Activated CD4-positive, alpha-beta T cell treated with anti-CD3 and anti-CD28 coated beads, Interleukin-2, amount 50 U/mL, for 1 hour (primary cell): ENCODE measurements at regions not wholly inside any gene's neighbourhood (a gene's known extent, or its start where the extent isn't known, plus 50 kb on each side); places are given as distances from the start of the nearest gene placed in this dataset.

Experiments used
- DNase-seq: peaks from one replicate; pipeline ENCODE4 v3.0.0-alpha.2; 2020

- no peak for DNase-seq
These were observed 879.9 kb downstream of the TUSC7 start for GRCh38 chr3:117589454-117589853.

- no peak for DNase-seq
These were observed 886.0 kb downstream of the TUSC7 start for GRCh38 chr3:117595615-117596014.

GRCh38 chr3:117596503-117596902, 886.9 kb downstream of the TUSC7 start:
- DNase-seq = no peak

GRCh38 chr3:117597865-117598264, 888.3 kb downstream of the TUSC7 start:
- DNase-seq = no peak

GRCh38 chr3:117600112-117600511, 890.5 kb downstream of the TUSC7 start:
- no peak for DNase-seq

GRCh38 chr3:117600666-117601065, 891.1 kb downstream of the TUSC7 start:
- no peak for DNase-seq

GRCh38 chr3:117602058-117602644, 892.6 kb downstream of the TUSC7 start:
- DNase-seq = no peak

- DNase-seq = no peak
These were observed 893.5 kb downstream of the TUSC7 start for GRCh38 chr3:117603097-117603496.

- DNase-seq = no peak
These were observed 897.3 kb downstream of the TUSC7 start for GRCh38 chr3:117606866-117607265.

GRCh38 chr3:117609330-117609729, 899.8 kb downstream of the TUSC7 start:
- no peak for DNase-seq

- no peak for DNase-seq
These were observed 900.6 kb downstream of the TUSC7 start for GRCh38 chr3:117610156-117610555.

GRCh38 chr3:117611211-117611610, 901.6 kb downstream of the TUSC7 start:
- DNase-seq = no peak

- no peak for DNase-seq
These were observed 906.6 kb downstream of the TUSC7 start for GRCh38 chr3:117616227-117616626.

GRCh38 chr3:117617906-117618305, 908.3 kb downstream of the TUSC7 start:
- no peak for DNase-seq

- no peak for DNase-seq
These were observed 908.9 kb downstream of the TUSC7 start for GRCh38 chr3:117618462-117618861.

GRCh38 chr3:117619805-117620204, 910.2 kb downstream of the TUSC7 start:
- DNase-seq = no peak

- DNase-seq = no peak
These were observed 912.7 kb downstream of the TUSC7 start for GRCh38 chr3:117622171-117622841.

- no peak for DNase-seq
These were observed 914.8 kb downstream of the TUSC7 start for GRCh38 chr3:117624424-117624823.

- DNase-seq = no peak
These were observed 915.6 kb downstream of the TUSC7 start for GRCh38 chr3:117625174-117625573.

- DNase-seq = no peak
These were observed 917.0 kb downstream of the TUSC7 start for GRCh38 chr3:117626577-117626976.

- no peak for DNase-seq
These were observed 919.3 kb downstream of the TUSC7 start for GRCh38 chr3:117628823-117629291.

GRCh38 chr3:117629505-117629904, 919.9 kb downstream of the TUSC7 start:
- no peak for DNase-seq

- DNase-seq = no peak
These were observed 920.9 kb downstream of the TUSC7 start for GRCh38 chr3:117630469-117630868.

GRCh38 chr3:117630885-117631284, 921.3 kb downstream of the TUSC7 start:
- DNase-seq = no peak

- DNase-seq = no peak
These were observed 922.2 kb downstream of the TUSC7 start for GRCh38 chr3:117631781-117632180.
